Panc1 (cell line): ENCODE measurements at regions not wholly inside any gene's neighbourhood (a gene's known extent, or its start where the extent isn't known, plus 50 kb on each side); places are given as distances from the start of the nearest gene placed in this dataset.

Experiments
- ATAC-seq: fragments of 200-7000 bp; cut with Tn5 transposase; 2 replicates; pipeline ENCODE4 v1.9.1; 2020; ENCODE audit warnings: mild to moderate bottlenecking, moderate library complexity
- BruUV-seq: library from RNA; stranded (reverse); fragments of 400-500 nt; replicated peaks from 2 replicates; lab custom pipeline; 2021; lab: Mats Ljungman, UMichigan
- CTCF ChIA-PET: fragments of 300-600 bp; sonication (Branson Sonifier 250); formaldehyde crosslinking; loops from one replicate; lab custom pipeline; 2022; ENCODE audit warnings: antibody characterized with exemption; lab: Charles Lee
- POLR2A ChIA-PET: fragments of 300-600 bp; sonication (Branson Sonifier 250); formaldehyde crosslinking; loops from one replicate; lab custom pipeline; 2022; ENCODE audit warnings: antibody characterized with exemption; lab: Charles Lee
- DNase-seq: peaks from one replicate; pipeline ENCODE4 v3.0.0-alpha.2; 2010; ENCODE audit warnings: low read depth, low spot score
- H3K27ac ChIP-seq: 2 replicates; pipeline ENCODE4 v1.5.1; 2011; ENCODE audit warnings: mild to moderate bottlenecking, low read length, inconsistent platforms
- H3K27me3 ChIP-seq: fragments of 200-500 bp; sonication (Bioruptor generic); 2 replicates; pipeline ENCODE4 v1.6.0; 2014; ENCODE audit warnings: low read length, inconsistent platforms; ENCODE audit not compliant: control insufficient read depth, insufficient read depth
- H3K36me3 ChIP-seq: fragments of 200-500 bp; sonication (Bioruptor generic); 2 replicates; pipeline ENCODE4 v1.5.1; 2014; ENCODE audit warnings: inconsistent platforms, mild to moderate bottlenecking, low read length, moderate library complexity; ENCODE audit not compliant: control insufficient read depth, insufficient read depth
- H3K4me1 ChIP-seq: 2 replicates; pipeline ENCODE4 v1.5.1; 2011; ENCODE audit warnings: inconsistent platforms, mild to moderate bottlenecking, low read length, moderate library complexity; ENCODE audit not compliant: control insufficient read depth, insufficient read depth
- H3K4me3 ChIP-seq, 2 experiments: 2 replicates each; pipeline ENCODE4 v1.5.1; 2011 to 2012; ENCODE audit warnings: low read depth in 2 of 2, low read length in 2 of 2, mild to moderate bottlenecking in 2 of 2, inconsistent platforms in 1 of 2, moderate library complexity in 1 of 2
- H3K9me3 ChIP-seq: fragments of 200-500 bp; sonication (Bioruptor generic); 2 replicates; pipeline ENCODE4 v1.5.1; 2014; ENCODE audit warnings: low read depth, mild to moderate bottlenecking, inconsistent platforms, low read length, moderate library complexity; ENCODE audit not compliant: control insufficient read depth, insufficient read depth
- CTCF ChIP-seq: fragments of 450-650 bp; IDR thresholded peaks from 2 replicates; pipeline ENCODE4 v1.5.1; 2017; ENCODE audit warnings: mild to moderate bottlenecking
- POLR2AphosphoS5 ChIP-seq: IDR thresholded peaks from 2 replicates; pipeline ENCODE4 v1.6.1; 2012; ENCODE audit warnings: mild to moderate bottlenecking, low read depth, low read length, moderate library complexity
- REST ChIP-seq, 2 experiments: IDR thresholded peaks; 2 replicates each; pipeline ENCODE4 v1.6.1; 2011 to 2012; ENCODE audit warnings: low read depth in 2 of 2, control low read depth in 1 of 2, low read length in 1 of 2, mild to moderate bottlenecking in 1 of 2, moderate library complexity in 1 of 2; ENCODE audit not compliant: insufficient read depth in 1 of 2
- SIN3A ChIP-seq: IDR thresholded peaks from 2 replicates; pipeline ENCODE4 v1.6.1; 2012; ENCODE audit warnings: low read depth, mild to moderate bottlenecking, low read length, moderate library complexity, borderline replicate concordance; ENCODE audit not compliant: insufficient read depth
- TCF7L2 ChIP-seq: IDR thresholded peaks from 2 replicates; pipeline ENCODE4 v1.6.1; 2011; ENCODE audit warnings: mild to moderate bottlenecking, low read depth, low read length, inconsistent platforms
- in situ Hi-C: cut with HindIII; loops from 2 replicates; pipeline ENCODE4 v1.10.0; 2016; ENCODE audit warnings: low sequenced_read_pairs, low pct_unique_long_range_greater_than_20kb
- intact Hi-C: fragments of 100-400 bp; cut with micrococcal nuclease; formaldehyde crosslinking; loops from one replicate; pipeline ENCODE4 v1.10.0; 2022; ENCODE audit not compliant: unreplicated experiment

- Histone ChIP-seq H3K27ac (no peak overlapping the region), H3K4me3 (no peak overlapping the region), H3K4me1 (no peaks in the 10 kb centered on the region), H3K36me3 (no peaks in the 10 kb centered on the region), H3K9me3 (no peaks in the 10 kb centered on the region), H3K27me3 (no peaks in the 10 kb centered on the region)
- in situ Hi-C loops (no loop called here), intact Hi-C loops (no loop called here)
- ATAC-seq (no peak), DNase-seq (no peak)
- ChIA-PET CTCF (no interaction called here), POLR2A (no interaction called here)
- BruUV-seq = no TSS peak
- TF ChIP-seq TCF7L2 (no peak), SIN3A (no peak), REST (IDR thresholded peaks at IDR 0.05; ENCODE audit: insufficient read depth in 1 of 2, low read depth in 2 of 2, low read length in 1 of 2) (no peak), CTCF (no peak), POLR2AphosphoS5 (no peak)
Observed at GRCh38 chr2:220335591-220335915, 708.1 kb downstream of the SLC4A3 start.

DNA sequence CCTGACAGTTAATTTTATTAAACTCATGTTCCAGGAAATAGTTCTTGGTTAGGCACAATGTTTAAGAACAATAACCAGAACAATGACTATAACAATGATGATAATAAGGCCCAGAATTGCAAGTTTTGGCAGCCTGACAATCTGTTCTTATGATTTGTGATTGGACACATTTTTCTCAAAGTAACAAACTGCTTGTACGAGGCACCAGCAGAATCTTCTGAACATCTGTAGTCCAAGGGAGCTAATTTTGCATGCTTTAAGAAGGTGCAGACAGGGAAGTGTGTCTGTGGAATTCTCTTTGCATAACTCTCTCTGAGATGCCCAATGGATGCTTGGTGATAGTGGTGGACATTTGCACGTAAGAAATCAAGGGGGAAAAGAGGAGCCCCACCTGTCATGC, 709.3 kb downstream of the SLC4A3 start:
- no peak for ATAC-seq
- no peaks in the 10 kb centered on the region for H3K4me1 ChIP-seq
- ChIA-PET CTCF (no interaction called here), POLR2A (no interaction called here)
- BruUV-seq = no TSS peak
- TF ChIP-seq TCF7L2 = no peak
- no peak for TF ChIP-seq REST (IDR thresholded peaks at IDR 0.05; ENCODE audit: insufficient read depth in 1 of 2, low read depth in 2 of 2, low read length in 1 of 2)
- TF ChIP-seq POLR2AphosphoS5 = no peak
- no peak for TF ChIP-seq SIN3A
- no peak for TF ChIP-seq CTCF
- DNase-seq = no peak
- in situ Hi-C loops (no loop called here), intact Hi-C loops (no loop called here)
- H3K27me3 ChIP-seq = no peaks in the 10 kb centered on the region
- no peak overlapping the region for H3K4me3 ChIP-seq
- no peak overlapping the region for H3K27ac ChIP-seq
- H3K36me3 ChIP-seq = no peaks in the 10 kb centered on the region
- H3K9me3 ChIP-seq = no peaks in the 10 kb centered on the region
